Astrocyte of the cerebellum (primary cell): ENCODE measurements at regions not wholly inside any gene's neighbourhood (a gene's known extent, or its start where the extent isn't known, plus 50 kb on each side); places are given as distances from the start of the nearest gene placed in this dataset.

ENCODE experiments used
- DNase-seq: peaks from one replicate; pipeline ENCODE4 v3.0.0-alpha.2; 2011; ENCODE audit warnings: low read depth
- H3K4me3 ChIP-seq: 2 replicates; pipeline ENCODE4 v1.5.1; 2011; ENCODE audit warnings: mild to moderate bottlenecking, low read depth, low read length, moderate library complexity
- in situ Hi-C: cut with HindIII; loops from 2 replicates; pipeline ENCODE4 v1.10.0; 2017; ENCODE audit warnings: low sequenced_read_pairs
- TF ChIP-seq, protein P1 (sequence below): IDR thresholded peaks from 2 replicates; pipeline ENCODE4 v1.5.1; 2012; ENCODE audit warnings: low read length, low read depth, moderate library complexity, mild to moderate bottlenecking; ENCODE audit errors: missing control alignments

DNA sequence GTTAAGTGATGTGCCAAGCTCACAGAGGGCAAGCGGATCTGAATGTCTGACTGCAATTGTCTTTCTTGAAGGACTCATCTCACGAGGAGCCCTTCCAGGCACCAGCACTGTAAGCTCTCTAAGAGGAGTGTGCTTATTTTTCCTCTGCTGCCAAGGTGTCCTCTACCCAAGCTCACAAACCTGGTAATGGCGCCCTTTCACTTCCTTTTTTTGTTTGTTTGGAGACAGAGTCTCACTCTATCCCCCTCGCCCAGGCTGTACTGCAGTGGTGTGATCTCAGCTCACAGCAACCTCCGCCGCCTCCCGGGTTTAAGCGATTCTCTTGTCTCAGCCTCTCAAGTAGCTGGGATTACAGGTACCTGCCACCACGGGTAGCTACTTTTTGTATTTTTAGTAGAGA lies 233.8 kb downstream of the MAP2K4 start:
- no peak for DNase-seq
- no peak overlapping the region for H3K4me3 ChIP-seq
- TF ChIP-seq, protein P1, sequence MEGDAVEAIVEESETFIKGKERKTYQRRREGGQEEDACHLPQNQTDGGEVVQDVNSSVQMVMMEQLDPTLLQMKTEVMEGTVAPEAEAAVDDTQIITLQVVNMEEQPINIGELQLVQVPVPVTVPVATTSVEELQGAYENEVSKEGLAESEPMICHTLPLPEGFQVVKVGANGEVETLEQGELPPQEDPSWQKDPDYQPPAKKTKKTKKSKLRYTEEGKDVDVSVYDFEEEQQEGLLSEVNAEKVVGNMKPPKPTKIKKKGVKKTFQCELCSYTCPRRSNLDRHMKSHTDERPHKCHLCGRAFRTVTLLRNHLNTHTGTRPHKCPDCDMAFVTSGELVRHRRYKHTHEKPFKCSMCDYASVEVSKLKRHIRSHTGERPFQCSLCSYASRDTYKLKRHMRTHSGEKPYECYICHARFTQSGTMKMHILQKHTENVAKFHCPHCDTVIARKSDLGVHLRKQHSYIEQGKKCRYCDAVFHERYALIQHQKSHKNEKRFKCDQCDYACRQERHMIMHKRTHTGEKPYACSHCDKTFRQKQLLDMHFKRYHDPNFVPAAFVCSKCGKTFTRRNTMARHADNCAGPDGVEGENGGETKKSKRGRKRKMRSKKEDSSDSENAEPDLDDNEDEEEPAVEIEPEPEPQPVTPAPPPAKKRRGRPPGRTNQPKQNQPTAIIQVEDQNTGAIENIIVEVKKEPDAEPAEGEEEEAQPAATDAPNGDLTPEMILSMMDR: no peak
- in situ Hi-C loops: no loop called here

- DNase-seq: peak; percentile 38
- no peak overlapping the region for H3K4me3 ChIP-seq
- TF ChIP-seq, protein P1: peak; percentile 75
- in situ Hi-C loops: no loop called here
These were observed 235.8 kb downstream of the MAP2K4 start for GRCh38 chr17:12256380-12256995.

GRCh38 chr17:12257176-12257575 lies 236.5 kb downstream of the MAP2K4 start:
- TF ChIP-seq, protein P1: no peak
- no peak overlapping the region for H3K4me3 ChIP-seq
- DNase-seq: no peak
- in situ Hi-C loops: no loop called here

GRCh38 chr17:12261354-12261753 lies 240.7 kb downstream of the MAP2K4 start:
- in situ Hi-C loops: no loop called here
- TF ChIP-seq, protein P1: no peak
- no peak for DNase-seq
- no peak overlapping the region for H3K4me3 ChIP-seq

DNA sequence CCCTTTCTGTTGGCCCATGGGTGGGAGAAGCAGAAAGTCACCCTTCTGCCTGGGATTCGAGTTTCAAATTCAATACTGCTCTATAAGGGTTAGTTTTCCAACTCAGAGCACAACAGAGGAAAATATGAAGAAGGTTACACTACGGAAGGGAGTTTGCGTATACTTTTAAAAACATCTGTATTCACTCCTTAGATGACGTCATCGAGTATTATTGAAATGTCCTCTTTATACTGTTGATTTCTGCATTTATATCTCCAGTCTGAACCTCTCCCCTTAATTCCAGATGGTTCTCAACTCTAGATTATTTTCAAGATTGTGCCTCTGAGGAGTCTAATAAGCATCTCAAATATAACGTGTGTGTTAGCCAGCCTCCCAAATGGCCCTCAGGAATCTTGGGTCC lies 249.1 kb downstream of the MAP2K4 start:
- TF ChIP-seq, protein P1: no peak

DNA sequence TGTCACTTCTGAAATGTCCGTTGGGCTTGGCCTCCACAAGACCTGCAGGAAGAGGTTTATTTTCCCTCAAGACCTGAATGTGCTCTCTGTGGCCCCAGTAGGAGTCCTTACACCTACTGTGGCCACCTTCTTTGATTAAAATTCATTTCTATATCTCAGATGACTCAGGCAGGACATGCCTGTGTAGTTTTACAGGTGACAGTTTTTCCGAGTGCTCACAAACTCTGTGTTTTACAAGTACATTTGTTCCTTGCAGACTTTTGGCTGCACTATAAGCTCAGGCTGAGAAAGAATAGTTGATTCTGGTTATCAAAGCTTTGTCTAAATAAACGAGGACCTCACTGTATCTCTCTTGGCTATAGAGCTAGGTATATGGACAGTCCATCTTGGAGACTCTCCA lies 257.1 kb downstream of the MAP2K4 start:
- DNase-seq: no peak
- H3K4me3 ChIP-seq: no peak overlapping the region
- TF ChIP-seq, protein P1: no peak
- in situ Hi-C loops: no loop called here

More for the DNA sequence above, 249.1 kb downstream of the MAP2K4 start:
- H3K4me3 ChIP-seq: no peak overlapping the region
- no peak for DNase-seq
- in situ Hi-C loops: no loop called here
